Astrocyte (in vitro differentiated cells and primary cell): ENCODE measurements at regions not wholly inside any gene's neighbourhood (a gene's known extent, or its start where the extent isn't known, plus 50 kb on each side); places are given as distances from the start of the nearest gene placed in this dataset.

ENCODE experiments used
- EZH2 ChIP-seq: IDR thresholded peaks from 2 replicates; pipeline ENCODE4 v1.6.1; 2012; ENCODE audit warnings: mild to moderate bottlenecking, low read length, inconsistent platforms; ENCODE audit not compliant: insufficient read depth
- TF ChIP-seq, protein P1 (sequence below): IDR thresholded peaks from 2 replicates; pipeline ENCODE4 v1.5.1; 2011; ENCODE audit warnings: low read depth, mild to moderate bottlenecking, inconsistent platforms, low read length, moderate library complexity; ENCODE audit not compliant: insufficient read depth

DNA sequence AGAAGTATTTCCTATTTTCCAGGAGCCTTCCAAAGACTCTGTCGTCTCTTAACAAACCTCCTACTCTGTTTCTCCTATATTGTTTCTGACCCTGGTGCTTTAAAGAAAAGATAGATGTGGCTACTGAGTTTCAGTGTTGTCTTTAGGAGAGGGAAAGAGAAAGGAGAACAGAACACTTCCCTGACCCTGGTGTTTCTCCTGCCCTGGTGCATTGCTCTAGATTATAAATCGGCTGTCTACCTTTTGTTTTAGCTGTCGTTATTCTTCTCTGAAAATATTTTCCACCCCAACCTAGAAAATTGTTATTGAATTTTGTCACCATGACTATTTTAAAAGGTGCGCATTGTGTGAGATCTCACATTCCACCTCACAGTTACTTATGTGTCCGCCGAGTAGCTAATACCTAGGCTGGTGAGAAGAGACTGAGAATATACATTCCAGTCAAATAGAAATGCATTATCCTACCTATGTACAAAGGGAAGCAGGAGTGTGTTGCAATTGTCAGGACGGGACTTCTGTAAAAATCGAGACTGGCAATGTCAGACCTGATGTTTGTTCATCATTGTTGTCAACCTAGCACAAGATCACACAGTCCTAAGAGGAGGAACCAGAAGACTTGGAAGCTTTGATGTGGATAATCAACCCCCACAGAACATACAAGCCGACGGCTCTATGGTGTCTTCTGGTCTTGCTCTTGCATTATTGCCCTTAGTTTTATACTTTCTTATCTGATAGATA lies 108.7 kb upstream of the SLC38A4 start:
- TF ChIP-seq, protein P1, sequence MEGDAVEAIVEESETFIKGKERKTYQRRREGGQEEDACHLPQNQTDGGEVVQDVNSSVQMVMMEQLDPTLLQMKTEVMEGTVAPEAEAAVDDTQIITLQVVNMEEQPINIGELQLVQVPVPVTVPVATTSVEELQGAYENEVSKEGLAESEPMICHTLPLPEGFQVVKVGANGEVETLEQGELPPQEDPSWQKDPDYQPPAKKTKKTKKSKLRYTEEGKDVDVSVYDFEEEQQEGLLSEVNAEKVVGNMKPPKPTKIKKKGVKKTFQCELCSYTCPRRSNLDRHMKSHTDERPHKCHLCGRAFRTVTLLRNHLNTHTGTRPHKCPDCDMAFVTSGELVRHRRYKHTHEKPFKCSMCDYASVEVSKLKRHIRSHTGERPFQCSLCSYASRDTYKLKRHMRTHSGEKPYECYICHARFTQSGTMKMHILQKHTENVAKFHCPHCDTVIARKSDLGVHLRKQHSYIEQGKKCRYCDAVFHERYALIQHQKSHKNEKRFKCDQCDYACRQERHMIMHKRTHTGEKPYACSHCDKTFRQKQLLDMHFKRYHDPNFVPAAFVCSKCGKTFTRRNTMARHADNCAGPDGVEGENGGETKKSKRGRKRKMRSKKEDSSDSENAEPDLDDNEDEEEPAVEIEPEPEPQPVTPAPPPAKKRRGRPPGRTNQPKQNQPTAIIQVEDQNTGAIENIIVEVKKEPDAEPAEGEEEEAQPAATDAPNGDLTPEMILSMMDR, result no peak
- no peak for TF ChIP-seq EZH2
